ENCODE measurements at regions not wholly inside any gene's neighbourhood (a gene's known extent, or its start where the extent isn't known, plus 50 kb on each side); places are given as distances from the start of the nearest gene placed in this dataset.

- TF ChIP-seq CTCF (IDR thresholded peaks at IDR 0.05; ENCODE audit: insufficient read depth, low read length) (no peak), POLR2AphosphoS5 (IDR thresholded peaks at IDR 0.05; ENCODE audit: low read depth) (no peak), GABPA (IDR thresholded peaks at IDR 0.05; ENCODE audit: low read depth) (no peak)
Observed at GRCh38 chr3:148204131-148204530, 493.6 kb upstream of the AGTR1 start.

All from HL-60 (cell line).